RWPE2 (cell line): ENCODE measurements at regions not wholly inside any gene's neighbourhood (a gene's known extent, or its start where the extent isn't known, plus 50 kb on each side); places are given as distances from the start of the nearest gene placed in this dataset.

Experiments used
- ATAC-seq: fragments of 200-7000 bp; cut with Tn5 transposase; 3 replicates; pipeline ENCODE4 v1.9.1; 2021; ENCODE audit warnings: low read depth
- DNase-seq: peaks from one replicate; pipeline ENCODE4 v3.0.0-alpha.2; 2020; ENCODE audit warnings: low spot score
- H3K27ac ChIP-seq: fragments of 450-650 bp; 2 replicates; pipeline ENCODE4 v1.5.1; 2017; ENCODE audit warnings: mild to moderate bottlenecking; ENCODE audit not compliant: poor library complexity, severe bottlenecking
- H3K27me3 ChIP-seq: fragments of 250-450 bp; sonication (Bioruptor Pico); 2 replicates; pipeline ENCODE4 v1.5.1; 2021; ENCODE audit warnings: mild to moderate bottlenecking, moderate library complexity; ENCODE audit not compliant: insufficient read depth, poor library complexity, severe bottlenecking
- H3K36me3 ChIP-seq: fragments of 250-450 bp; sonication (Bioruptor Pico); 2 replicates; pipeline ENCODE4 v1.5.1; 2020; ENCODE audit warnings: low read depth, mild to moderate bottlenecking, moderate library complexity
- H3K4me1 ChIP-seq: fragments of 250-450 bp; sonication (Bioruptor Pico); 2 replicates; pipeline ENCODE4 v1.5.1; 2021; ENCODE audit warnings: mild to moderate bottlenecking, moderate library complexity; ENCODE audit not compliant: insufficient read depth, poor library complexity, severe bottlenecking
- H3K4me3 ChIP-seq: fragments of 250-450 bp; sonication (Bioruptor Pico); 2 replicates; pipeline ENCODE4 v1.5.1; 2021; ENCODE audit warnings: mild to moderate bottlenecking, moderate library complexity; ENCODE audit not compliant: severe bottlenecking
- H3K9me3 ChIP-seq: fragments of 250-450 bp; sonication (Bioruptor Pico); 2 replicates; pipeline ENCODE4 v1.5.1; 2021; ENCODE audit warnings: mild to moderate bottlenecking, moderate library complexity; ENCODE audit not compliant: severe bottlenecking
- CTCF ChIP-seq: fragments of 450-650 bp; IDR thresholded peaks from one replicate; pipeline ENCODE4 v1.5.1; 2017; ENCODE audit warnings: mild to moderate bottlenecking, moderate library complexity; ENCODE audit not compliant: poor library complexity, severe bottlenecking

GRCh38 chr3:86519819-86520218 is 471.1 kb downstream of the VGLL3 start:
- no peak for ATAC-seq

DNA sequence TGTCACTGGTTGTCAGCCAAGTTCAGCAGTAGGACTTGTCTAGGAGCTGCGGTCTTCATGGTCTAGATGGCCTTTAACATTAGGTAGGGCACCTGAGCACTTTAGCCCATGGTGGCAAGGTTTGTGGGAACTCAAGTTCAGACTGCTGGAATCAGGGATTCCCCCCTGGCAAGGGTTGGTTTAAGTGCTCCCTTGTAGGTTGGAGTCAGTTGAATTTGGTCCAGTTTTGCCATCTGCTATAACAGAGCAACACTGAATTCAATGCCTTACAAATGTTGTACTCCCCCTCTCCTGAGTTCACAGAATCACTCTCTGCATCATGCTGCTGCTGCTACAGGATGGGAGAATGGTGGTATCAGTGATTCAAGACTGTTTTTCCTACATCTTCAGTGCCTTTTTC is 509.3 kb downstream of the VGLL3 start:
- Histone ChIP-seq H3K27ac (no peak overlapping the region), H3K27me3 (no peaks in the 10 kb centered on the region), H3K36me3 (no peaks in the 10 kb centered on the region), H3K4me3 (no peak overlapping the region), H3K9me3 (no peaks in the 10 kb centered on the region), H3K4me1 (no peaks in the 10 kb centered on the region)
- TF ChIP-seq CTCF, result no peak
- no peak for ATAC-seq
- DNase-seq, result no peak

More at GRCh38 chr3:86519819-86520218, 471.1 kb downstream of the VGLL3 start:
- no peaks in the 10 kb centered on the region for H3K36me3 ChIP-seq
- peaks cover 3% of the 10 kb centered on the region for H3K27me3 ChIP-seq
- H3K4me3 ChIP-seq, result no peak overlapping the region
- no peaks in the 10 kb centered on the region for H3K9me3 ChIP-seq
- H3K27ac ChIP-seq, result no peak overlapping the region
- no peak for TF ChIP-seq CTCF
- no peaks in the 10 kb centered on the region for H3K4me1 ChIP-seq
- no peak for DNase-seq

- no peaks in the 10 kb centered on the region for H3K4me1 ChIP-seq
- DNase-seq (no peak), ATAC-seq (no peak; the same call in 2 of the 3 replicates)
- TF ChIP-seq CTCF, result no peak
- no peak overlapping the region for H3K4me3 ChIP-seq
- no peak overlapping the region for H3K27ac ChIP-seq
- no peaks in the 10 kb centered on the region for H3K9me3 ChIP-seq
- no peaks in the 10 kb centered on the region for H3K36me3 ChIP-seq
- no peaks in the 10 kb centered on the region for H3K27me3 ChIP-seq
Measured at GRCh38 chr3:86481031-86481430, 509.9 kb downstream of the VGLL3 start.

- H3K27ac ChIP-seq, result no peak overlapping the region
- no peak for TF ChIP-seq CTCF
- ATAC-seq (no peak), DNase-seq (no peak)
- H3K36me3 ChIP-seq, result no peaks in the 10 kb centered on the region
- no peak overlapping the region for H3K4me3 ChIP-seq
- H3K9me3 ChIP-seq, result no peaks in the 10 kb centered on the region
- no peaks in the 10 kb centered on the region for H3K4me1 ChIP-seq
- H3K27me3 ChIP-seq, result no peaks in the 10 kb centered on the region
Measured at GRCh38 chr3:86464180-86464579, 526.8 kb downstream of the VGLL3 start.

DNA sequence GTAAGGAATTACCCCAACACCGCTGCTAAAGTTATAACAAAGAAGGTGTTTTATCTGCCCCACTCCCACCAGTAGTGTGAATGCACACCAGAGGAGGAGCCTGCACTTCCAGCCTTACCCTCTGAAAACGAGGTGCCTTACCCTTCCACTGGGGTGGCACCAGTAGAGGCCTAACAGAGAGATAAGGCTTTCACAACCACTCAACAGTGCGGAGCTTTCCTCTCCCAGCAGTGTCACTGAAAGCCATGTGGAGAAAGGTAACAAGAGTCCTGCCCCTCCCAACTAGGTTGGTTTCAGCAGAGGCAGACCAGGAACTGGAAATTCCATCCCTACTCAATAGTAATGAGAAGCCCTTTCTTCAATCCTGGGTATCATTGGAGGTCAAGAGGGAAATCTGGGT is 539.2 kb downstream of the VGLL3 start:
- no peak for DNase-seq
- H3K4me3 ChIP-seq, result no peak overlapping the region
- H3K9me3 ChIP-seq, result no peaks in the 10 kb centered on the region
- H3K27ac ChIP-seq, result no peak overlapping the region
- no peaks in the 10 kb centered on the region for H3K27me3 ChIP-seq
- no peak for ATAC-seq
- H3K36me3 ChIP-seq, result no peaks in the 10 kb centered on the region
- no peak for TF ChIP-seq CTCF
- H3K4me1 ChIP-seq, result no peaks in the 10 kb centered on the region
